HG03103 (cell line): ENCODE measurements at regions not wholly inside any gene's neighbourhood (a gene's known extent, or its start where the extent isn't known, plus 50 kb on each side); places are given as distances from the start of the nearest gene placed in this dataset.

Experiments
- ATAC-seq: cut with Tn5 transposase; IDR thresholded peaks from one replicate; pipeline ENCODE4 v1.9.1; 2021; ENCODE audit warnings: low read depth; ENCODE audit not compliant: unreplicated experiment

DNA sequence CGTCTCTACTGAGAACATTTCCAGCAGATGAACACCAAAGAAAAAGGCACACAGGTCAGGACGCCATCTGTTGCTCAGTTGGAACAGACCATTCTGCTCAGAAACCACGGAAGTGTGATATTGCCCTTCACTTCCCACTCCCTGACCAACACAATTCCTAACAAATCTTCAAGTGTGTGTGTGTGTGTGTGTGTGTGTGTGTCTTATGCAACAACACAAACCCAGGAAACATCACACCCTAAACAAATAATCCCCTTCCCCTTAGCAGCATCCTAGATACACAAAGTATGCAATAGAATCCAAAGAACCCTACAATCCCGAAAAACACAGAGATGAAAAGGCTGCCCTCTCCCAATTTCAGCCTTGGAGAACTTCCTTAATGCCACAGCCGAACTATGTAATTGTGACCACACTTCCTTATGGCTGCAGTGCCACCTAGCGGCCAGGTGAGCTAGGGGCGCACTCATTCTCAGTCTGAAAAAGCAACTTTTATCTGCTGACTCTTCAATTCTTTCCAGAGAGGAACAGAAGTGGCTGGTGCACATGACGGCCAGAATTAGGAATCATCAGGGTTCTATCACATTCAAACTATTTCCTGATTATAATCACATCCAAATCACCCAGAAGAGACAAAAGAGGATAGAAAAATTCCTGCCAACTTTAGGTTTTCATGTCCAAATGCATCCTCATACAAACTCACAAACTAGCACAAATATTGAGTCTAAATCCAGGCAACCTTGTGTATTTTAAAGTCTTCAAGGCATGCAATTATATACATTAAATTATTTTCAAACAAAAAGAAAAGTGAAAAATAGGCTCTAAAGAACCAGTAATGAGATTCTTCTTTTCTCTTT is 164.9 kb downstream of the DHX15 start:
- ATAC-seq, result peak; percentile 90

DNA sequence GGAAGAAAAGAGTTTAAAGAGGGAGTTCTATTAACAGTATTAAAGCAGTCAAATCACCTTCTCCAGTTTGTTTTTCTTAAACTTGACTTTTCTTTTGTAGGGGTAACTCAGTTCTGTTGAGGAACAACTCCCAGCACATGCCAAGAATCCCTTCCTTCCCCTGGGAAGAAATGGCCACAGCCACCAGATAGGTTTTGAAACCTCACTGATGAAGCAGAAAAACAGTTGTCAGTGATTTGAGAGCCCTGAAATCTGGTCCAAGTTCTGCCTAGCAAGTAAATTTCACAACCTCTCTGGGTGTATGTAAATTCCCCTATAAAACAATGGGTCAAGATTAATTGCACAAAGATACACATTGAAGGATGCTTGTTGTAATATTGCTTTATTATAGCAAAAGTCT is 167.1 kb downstream of the DHX15 start:
- no peak for ATAC-seq

DNA sequence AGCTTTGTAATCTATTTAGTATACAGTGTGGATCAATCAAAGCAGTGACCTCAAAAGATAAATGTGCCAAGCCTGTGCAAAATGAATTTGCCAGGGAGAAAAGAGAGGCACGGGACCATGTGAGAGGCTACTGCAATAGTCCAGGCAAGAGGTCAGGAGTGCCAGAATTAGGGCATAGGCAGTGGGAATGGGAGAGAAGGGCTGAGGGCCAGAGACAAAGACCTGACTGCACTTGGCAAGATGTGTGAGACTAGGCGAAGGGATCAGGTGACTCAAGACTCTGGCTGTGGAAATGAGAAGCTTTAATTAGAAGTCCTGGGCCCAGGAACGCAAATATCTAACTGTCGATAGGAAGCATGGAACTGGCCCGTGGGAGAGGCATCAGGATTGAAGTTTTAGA is 168.1 kb downstream of the DHX15 start:
- no peak for ATAC-seq

DNA sequence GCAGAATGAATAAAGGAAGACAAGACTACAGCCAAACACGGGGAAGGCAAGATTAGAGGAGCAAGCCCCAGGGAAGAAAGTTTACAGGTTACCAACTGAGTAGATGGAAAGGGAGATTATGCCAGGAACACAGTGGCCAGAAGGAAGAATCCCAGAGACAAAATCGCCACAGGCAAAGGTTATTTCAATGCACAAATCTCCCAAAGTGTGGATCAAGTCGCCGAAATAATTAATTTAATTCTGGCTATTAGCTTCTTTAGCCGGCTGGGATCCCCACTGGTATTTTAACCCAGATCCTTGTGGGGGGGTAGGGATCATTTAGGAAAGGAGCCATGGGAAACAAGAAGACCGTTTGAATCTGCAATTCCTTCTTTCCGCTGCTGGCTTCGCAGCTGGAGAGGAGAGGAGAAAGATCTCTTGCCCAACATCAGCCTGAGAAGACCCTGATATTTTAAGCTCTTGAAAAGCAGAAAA is 171.0 kb downstream of the DHX15 start:
- ATAC-seq, result no peak

DNA sequence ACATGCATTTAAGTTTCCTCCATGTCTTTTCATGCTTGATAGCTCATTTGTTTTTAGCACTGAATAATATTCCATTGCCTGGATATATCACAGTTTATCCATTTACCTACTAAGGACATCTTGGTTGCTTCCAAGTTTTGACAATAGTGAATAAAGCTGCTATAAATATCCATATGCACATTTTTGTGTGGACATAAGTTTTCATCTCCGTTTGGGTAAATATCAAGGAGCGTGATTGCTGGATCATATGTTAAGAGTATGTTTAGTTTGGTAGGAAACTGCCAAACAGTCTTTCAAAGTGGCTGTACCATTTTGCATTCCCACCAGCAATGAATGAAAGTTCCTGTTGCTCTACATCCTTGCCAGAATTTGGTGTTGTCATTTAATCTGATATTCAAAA is 172.5 kb downstream of the DHX15 start:
- ATAC-seq, result no peak

DNA sequence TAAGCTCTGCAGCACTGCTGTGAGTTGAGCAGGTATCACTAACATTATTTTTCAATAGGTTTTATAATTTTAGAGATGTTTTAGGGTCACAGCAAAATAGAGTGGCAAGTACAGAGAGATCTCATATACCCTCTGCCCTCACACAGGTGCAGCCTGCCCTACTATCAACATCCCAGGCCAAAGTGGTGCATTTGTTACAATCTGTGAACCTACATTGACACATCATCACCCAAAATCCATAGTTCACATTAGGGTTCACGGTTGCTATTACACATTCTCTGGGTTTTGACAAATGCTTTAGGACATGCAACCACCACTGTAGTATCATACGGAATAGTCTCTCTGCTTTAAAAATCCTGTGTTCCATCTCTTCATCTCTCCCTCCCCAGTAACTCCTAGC is 173.1 kb downstream of the DHX15 start:
- no peak for ATAC-seq

DNA sequence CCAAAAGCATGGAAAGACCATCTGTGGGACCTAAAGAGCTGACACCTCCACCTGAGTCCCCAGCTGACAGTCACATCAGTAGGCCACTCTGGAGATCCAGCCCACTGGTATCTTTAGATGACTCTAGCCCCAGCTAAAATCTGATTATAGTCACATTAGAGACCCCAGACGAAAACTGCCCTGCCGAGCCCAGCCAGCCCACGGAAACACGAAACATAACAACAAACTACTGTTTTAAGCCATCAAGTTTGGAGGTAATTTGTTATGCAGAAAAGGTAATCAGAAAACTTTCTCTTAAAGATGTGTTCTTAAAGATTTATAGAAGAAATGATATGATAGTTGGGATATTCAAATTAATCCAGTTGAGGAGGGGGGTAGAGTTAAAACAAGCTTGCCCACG is 175.7 kb downstream of the DHX15 start:
- ATAC-seq, result no peak

DNA sequence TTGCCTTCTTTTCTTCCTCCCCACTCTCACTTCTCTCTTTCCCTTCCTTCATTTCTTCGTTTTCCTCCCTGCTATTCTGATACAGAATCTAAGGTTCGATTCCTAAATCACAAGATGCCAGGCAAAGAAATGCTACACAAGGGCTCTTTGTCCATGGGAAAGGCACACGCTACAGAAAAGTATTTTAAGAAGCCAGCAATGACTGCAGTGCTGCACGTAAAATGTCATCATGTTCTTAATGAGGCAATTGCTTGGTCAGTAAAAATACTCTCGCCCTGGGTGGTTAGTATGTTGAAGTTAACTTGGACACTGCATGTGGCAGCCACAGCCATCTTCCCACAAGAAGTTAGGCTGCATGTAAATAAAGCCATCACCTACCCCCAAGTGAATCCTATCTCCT is 178.4 kb downstream of the DHX15 start:
- no peak for ATAC-seq

DNA sequence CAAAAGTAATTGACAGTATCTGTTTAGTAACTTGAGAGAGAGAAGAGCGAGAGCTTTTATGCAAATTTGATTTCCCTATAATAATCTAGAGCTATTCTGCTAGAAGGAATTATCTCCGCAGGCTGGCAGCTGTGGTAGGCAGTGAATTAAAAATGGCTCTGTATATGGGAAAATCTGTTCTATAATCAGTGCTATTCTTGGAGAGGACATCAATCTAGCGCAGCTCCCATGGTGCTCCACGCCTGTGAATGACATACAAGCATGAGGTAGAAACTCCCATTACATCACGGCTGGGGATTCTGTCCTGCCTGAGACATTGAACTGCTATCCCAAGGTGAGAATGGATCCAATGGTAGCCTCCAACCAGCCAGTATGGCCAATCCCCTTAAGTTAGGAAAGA is 179.0 kb downstream of the DHX15 start:
- no peak for ATAC-seq

DNA sequence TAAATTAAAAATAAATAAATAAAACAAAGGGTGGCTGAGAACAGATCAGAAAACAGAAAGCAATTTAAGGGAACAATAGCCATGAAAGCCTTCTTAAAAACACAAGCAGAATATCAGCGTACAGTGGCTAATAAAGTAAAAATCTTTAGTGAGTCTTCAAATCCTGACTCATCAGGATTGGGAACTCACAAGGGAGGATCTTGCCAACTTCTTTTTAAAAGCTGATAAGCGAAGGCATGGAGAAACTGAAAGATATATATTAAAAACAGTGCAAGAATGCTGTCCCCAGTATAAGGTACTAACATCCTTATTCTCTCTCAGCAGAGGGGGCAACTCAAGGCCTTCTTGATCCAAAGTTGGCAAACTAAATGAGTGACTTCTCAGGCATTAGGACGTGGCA is 180.1 kb downstream of the DHX15 start:
- no peak for ATAC-seq

DNA sequence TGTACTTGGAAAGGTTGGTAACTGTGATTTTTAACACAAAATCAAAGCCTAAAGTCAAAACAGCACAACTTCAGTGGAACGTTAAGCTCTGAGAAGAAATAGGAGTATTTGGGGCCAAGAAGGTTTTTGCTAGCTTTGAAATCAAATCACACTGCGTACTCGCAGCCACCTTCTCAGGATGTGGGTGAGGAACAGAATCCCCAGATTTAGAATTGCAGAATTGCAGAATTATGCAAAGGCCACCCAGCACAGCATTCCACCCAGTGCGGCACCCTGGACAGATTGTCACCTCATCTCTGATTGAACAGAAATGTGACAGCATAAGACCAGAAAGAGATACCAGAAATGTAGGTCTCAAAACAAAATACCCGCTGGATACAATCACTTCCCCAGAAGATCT is 181.1 kb downstream of the DHX15 start:
- no peak for ATAC-seq

DNA sequence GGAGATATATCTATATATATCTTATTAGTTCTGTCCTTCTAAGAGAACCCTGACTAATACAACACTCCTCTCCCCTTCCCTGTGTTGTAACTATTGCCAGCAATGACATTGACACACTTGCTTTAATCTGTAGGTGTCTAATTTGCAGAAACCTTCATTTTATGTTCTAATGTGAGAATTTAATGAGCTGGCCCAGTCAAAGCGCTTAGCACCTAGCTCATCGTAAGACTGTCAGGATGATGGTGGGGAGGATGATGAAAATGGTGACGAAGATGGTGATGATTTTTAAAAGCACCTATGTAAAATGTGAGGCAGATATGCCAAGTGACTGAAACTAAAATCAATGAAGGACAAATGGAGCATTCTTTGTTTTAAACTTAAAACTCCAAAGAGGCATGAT is 183.8 kb downstream of the DHX15 start:
- ATAC-seq, result no peak

DNA sequence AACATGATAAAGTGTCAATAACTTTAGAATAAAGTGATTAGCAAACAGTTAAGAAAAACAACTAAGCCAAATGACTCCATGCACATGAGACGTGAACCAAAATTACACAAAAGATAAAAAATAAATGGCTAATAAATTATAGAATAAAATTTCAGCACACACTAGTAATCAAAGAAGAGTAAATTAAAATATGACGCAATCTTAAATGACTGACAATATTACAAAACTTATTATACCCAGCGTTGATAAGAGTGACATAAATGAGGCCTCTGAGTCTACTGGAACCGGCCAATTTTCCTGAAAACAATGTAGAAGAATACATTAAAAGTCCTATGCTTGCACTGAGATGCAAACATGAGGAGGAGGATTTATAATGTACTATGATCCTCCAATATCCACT is 187.4 kb downstream of the DHX15 start:
- ATAC-seq, result no peak

DNA sequence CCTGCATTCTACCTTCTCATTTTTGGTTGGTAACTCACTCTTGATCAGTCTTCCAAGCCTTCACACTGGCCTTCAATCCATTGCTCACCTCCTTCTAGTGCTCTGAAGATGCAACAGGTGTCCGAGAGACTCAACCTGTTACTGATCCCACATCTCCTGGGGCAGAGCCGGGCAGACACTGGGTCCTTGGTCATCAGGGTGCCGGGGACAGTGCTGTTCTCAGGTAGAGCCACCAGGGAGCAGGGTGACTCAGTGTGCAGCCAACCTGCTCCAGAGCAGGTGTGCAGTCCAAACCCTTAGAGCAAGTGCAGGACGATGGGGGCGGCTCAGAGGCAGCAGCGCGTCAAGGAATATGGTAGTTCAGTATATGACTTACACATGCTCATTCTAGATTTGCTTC is 188.4 kb downstream of the DHX15 start:
- no peak for ATAC-seq

DNA sequence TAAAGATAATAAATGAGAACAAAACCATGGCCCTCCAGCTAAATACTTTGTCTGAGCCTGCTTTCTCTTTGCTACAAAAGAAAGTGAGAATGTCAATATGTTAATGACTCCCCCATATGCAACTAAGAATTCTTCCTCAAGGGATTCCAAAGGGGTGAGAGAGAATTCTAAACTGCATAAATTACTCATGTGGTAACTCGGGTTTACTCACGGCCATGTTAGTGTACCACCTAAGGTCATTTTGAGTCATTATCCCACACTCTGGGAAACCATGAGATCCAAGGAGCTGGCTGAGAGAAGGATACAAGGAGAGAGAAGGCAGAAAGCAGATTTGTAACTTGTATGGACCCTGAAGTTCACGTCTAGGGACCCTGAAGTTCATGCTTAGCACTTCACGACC is 190.3 kb downstream of the DHX15 start:
- no peak for ATAC-seq

DNA sequence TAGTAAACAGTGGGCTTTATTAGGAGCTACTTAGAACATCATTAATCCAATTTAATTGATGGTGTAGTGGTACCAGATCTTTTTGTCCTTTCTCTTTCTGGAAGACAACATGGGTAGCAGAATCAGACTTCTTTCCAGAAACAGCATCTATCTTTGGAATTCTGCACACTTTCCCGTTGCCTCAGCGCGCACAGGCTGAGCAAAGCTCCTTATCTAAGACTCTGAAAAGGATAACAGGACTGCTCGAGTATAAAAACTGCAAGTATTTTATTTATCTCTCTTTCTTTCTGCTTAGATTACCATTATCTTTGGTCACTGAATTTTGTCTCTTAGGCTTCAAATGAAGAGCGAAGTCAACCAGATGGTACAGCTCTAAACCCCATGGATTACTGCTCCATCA is 191.7 kb downstream of the DHX15 start:
- ATAC-seq, result no peak

DNA sequence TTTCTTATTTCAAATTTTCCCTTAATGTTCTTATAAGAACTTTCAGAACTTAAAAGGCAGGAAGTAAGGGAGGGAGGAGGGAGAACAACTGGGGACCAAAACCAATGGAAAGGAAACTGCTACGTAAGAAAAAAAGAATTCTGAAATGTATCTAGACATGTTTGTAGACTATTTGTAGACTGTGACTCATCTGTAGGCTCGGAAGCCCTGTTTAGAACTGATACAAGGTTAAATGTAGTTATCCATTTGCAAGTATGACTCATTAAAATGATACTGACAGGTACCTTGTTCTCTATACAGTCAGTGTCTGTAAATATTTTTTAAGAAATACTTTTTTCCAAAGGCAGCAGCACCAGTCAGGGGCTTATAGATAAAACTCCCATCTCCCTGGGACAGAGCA is 202.0 kb downstream of the DHX15 start:
- peak; percentile 63 for ATAC-seq

DNA sequence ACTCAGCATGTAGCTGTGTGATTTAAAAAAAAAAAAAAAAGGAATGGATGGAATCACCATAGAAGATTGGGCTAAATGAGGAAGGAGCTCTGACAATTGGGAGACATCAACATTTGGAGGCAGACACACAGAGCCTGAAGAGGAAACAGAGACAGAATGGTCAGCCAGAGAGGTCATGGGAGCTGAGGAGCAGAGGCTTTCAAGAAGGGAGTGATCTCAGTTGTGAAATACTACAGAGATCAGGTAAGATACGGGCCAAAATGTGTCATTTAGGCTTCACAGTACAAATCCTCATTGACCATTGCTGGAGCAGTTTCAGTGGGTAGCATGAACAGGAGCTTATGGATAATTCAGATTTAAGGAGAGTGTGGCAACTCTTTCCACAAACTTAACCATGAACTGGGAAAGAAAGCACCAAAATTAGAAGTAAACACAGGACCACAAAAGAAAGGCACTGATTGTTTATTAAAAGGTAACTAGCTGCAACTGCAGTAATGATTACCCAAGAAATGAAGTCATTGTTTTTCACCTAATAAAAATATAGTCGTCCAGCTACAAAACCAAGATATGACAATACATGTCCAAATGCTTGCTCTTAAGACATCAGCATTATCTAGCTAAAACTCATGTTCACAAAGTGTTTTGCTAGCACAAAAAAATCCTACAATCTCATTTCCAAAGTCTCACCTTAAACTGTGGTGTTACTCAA is 203.2 kb downstream of the DHX15 start:
- no peak for ATAC-seq

DNA sequence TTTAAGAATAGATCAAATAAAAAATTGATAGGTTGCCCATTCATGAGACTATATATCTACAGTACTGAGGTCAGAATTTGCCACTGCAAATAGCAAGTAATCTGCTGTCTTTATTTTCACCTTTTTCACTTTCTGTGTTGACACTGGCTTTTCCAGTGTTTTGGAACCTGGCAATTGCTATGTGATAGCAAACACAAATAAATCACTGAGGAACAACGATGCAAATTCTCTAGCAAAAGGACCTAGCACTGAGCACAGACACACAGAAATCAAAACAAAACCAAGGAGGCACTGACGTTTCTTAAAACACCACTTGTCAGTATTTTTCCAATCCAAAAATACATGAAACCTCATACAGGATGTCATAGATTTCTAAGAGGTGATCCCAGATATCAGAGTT is 210.7 kb downstream of the DHX15 start:
- ATAC-seq, result no peak

DNA sequence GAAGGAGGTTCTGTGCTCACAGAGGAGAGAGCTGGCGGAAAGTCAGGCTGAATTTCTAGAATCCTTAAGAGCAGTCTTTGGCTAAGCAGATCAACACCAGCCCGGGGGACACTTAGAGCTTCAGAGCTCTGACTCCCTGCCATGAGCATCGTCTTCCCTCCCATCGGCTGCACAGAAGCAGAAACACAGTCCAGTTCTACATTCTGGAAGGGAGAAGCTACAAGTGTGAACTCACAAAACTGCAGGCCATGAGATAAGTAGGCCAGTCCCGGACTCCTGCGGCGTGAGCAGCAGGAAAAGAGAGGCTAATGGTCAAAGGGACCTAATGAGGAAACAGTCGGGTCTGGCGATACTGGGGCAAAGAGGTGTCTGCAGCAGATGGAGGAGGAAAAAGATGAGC is 211.5 kb downstream of the DHX15 start:
- no peak for ATAC-seq

DNA sequence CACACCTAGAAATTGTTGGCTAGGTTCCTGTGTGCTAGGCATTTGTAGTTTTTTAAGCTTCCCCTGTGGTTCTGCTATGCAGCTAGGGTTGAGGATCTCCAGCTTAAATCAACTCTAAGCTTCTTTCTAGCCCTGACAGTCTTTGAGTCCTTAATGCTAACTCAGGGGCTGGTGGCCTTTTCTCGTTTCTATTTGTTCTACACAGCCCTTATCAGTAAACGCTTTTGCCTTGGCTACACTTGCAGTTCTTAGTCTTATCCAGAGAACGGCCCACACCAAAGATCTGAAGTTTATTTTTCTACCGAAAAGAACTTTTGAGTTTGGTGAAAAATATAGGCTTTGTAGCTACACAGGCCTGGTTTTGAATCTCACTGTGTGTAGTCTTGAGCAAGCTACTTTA is 212.0 kb downstream of the DHX15 start:
- ATAC-seq, result no peak

DNA sequence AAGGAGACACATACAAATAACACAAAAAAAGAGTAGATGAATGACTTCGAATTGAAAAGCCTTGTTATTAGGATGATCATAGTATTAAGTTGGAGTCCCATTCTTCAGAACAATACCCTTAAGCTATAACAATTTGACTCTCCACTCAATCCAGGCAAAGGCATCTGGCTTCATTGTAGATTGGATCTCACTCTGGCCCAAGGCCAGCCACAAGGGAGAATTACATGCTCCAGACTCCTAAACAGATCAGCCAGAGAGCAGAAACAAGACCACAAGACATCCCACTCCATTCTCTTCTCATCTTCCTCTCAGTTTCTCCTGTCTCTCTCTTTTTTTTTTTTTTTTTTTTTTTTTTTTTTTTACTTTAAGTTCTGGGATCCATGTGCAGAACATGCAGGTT is 213.9 kb downstream of the DHX15 start:
- ATAC-seq, result no peak
